ENCODE measurements at regions not wholly inside any gene's neighbourhood (a gene's known extent, or its start where the extent isn't known, plus 50 kb on each side); places are given as distances from the start of the nearest gene placed in this dataset.
"Not testable (repeated sequence)": the region's sequence is repeated elsewhere in the genome, so short reads cannot be mapped to it uniquely, and the experiment has no call there.

- no peak for DNase-seq
- peaks cover 57% of the 10 kb centered on the region for H3K4me1 Mint-ChIP-seq
- CTCF ChIA-PET: interaction anchor here (0.9 to 1.2 kb wide), 3 partner anchors 12 to 31 kb away, joined by 3 read pairs; no protein-coding TSS in a partner anchor
- H3K27ac Mint-ChIP-seq: no peak overlapping the region
- no peaks in the 10 kb centered on the region for H3K27me3 Mint-ChIP-seq
- H3K9me3 Mint-ChIP-seq (ENCODE audit: low read depth): peaks cover 2% of the 10 kb centered on the region
- ATAC-seq: no peak
- peaks cover 35% of the 10 kb centered on the region for H3K36me3 Mint-ChIP-seq
- no peak overlapping the region for H3K4me3 Mint-ChIP-seq
Measured at GRCh38 chr12:68479896-68480291, 130.8 kb upstream of the RAP1B start.

GRCh38 chr12:68480526-68480925 lies 130.2 kb upstream of the RAP1B start:
- Mint-ChIP-seq H3K27me3 (no peaks in the 10 kb centered on the region), H3K27ac (peak overlapping the region; percentile 98), H3K4me3 (no peak overlapping the region), H3K36me3 (peaks cover 35% of the 10 kb centered on the region), H3K4me1 (peaks cover 56% of the 10 kb centered on the region), H3K9me3 (ENCODE audit: low read depth) (peaks cover 2% of the 10 kb centered on the region)
- ATAC-seq: no peak
- CTCF ChIA-PET: interaction anchor here (0.7 to 3.4 kb wide), 8 partner anchors 17 to 130 kb away, joined by 3 to 15 read pairs (median 5); partner anchors contain the start of gene RAP1B
- no peak for DNase-seq

GRCh38 chr12:68481181-68481941 lies 129.3 kb upstream of the RAP1B start:
- no peak for DNase-seq
- peaks cover 2% of the 10 kb centered on the region for H3K9me3 Mint-ChIP-seq (ENCODE audit: low read depth)
- CTCF ChIA-PET: interaction anchor here (0.7 to 3.4 kb wide), 10 partner anchors 16 to 129 kb away, joined by 3 to 15 read pairs (median 4); partner anchors contain the start of gene RAP1B
- peaks cover 35% of the 10 kb centered on the region for H3K36me3 Mint-ChIP-seq
- H3K27me3 Mint-ChIP-seq: no peaks in the 10 kb centered on the region
- H3K4me1 Mint-ChIP-seq: peaks cover 56% of the 10 kb centered on the region
- peak overlapping the region; percentile 98 for H3K27ac Mint-ChIP-seq
- peak overlapping the region; percentile 57 for H3K4me3 Mint-ChIP-seq
- peak; percentile 35 for ATAC-seq

- H3K27ac Mint-ChIP-seq: peak overlapping the region; percentile 98
- peaks cover 53% of the 10 kb centered on the region for H3K4me1 Mint-ChIP-seq
- H3K27me3 Mint-ChIP-seq: no peaks in the 10 kb centered on the region
- H3K4me3 Mint-ChIP-seq: peak overlapping the region; percentile 18
- ATAC-seq (peak; percentile 2), DNase-seq (no peak)
- peaks cover 34% of the 10 kb centered on the region for H3K36me3 Mint-ChIP-seq
- CTCF ChIA-PET: interaction anchor here (1.2 to 3.4 kb wide), 9 partner anchors 16 to 128 kb away, joined by 3 to 15 read pairs (median 4); partner anchors contain the start of gene RAP1B
- peaks cover 2% of the 10 kb centered on the region for H3K9me3 Mint-ChIP-seq (ENCODE audit: low read depth)
Measured at GRCh38 chr12:68482014-68482413, 128.7 kb upstream of the RAP1B start.

- CTCF ChIA-PET: interaction anchor here (0.6 to 3.4 kb wide), 10 partner anchors 20 to 1649 kb away, joined by 3 to 15 read pairs (median 3); partner anchors contain the start of gene RAP1B
- peaks cover 46% of the 10 kb centered on the region for H3K4me1 Mint-ChIP-seq
- peak; percentile 81 for ATAC-seq
- peak overlapping the region; percentile 98 for H3K27ac Mint-ChIP-seq
- H3K36me3 Mint-ChIP-seq: peaks cover 28% of the 10 kb centered on the region
- H3K9me3 Mint-ChIP-seq (ENCODE audit: low read depth): peaks cover 2% of the 10 kb centered on the region
- no peaks in the 10 kb centered on the region for H3K27me3 Mint-ChIP-seq
- peak overlapping the region; percentile 18 for H3K4me3 Mint-ChIP-seq
- DNase-seq: peak; percentile 85
Measured at GRCh38 chr12:68482660-68483059, 128.0 kb upstream of the RAP1B start.

GRCh38 chr12:68483592-68484383 lies 126.9 kb upstream of the RAP1B start:
- Mint-ChIP-seq H3K27ac (peak overlapping the region; percentile 98), H3K36me3 (peaks cover 23% of the 10 kb centered on the region), H3K9me3 (ENCODE audit: low read depth) (peaks cover 2% of the 10 kb centered on the region), H3K4me1 (peaks cover 45% of the 10 kb centered on the region), H3K4me3 (no peak overlapping the region), H3K27me3 (no peaks in the 10 kb centered on the region)
- no peak for DNase-seq
- CTCF ChIA-PET: interaction anchor here (1.0 to 3.4 kb wide), 5 partner anchors 16 to 129 kb away, joined by 3 to 15 read pairs (median 3); partner anchors contain the start of gene RAP1B
- peak; percentile 38 for ATAC-seq

GRCh38 chr12:68484578-68484977 lies 126.1 kb upstream of the RAP1B start:
- peaks cover 18% of the 10 kb centered on the region for H3K36me3 Mint-ChIP-seq
- CTCF ChIA-PET: interaction anchor here (1.0 kb wide), 1 partner anchor 15 kb away, joined by 3 read pairs; no protein-coding TSS in a partner anchor
- not testable (repeated sequence) for H3K4me3 Mint-ChIP-seq; H3K27ac Mint-ChIP-seq; H3K9me3 Mint-ChIP-seq (ENCODE audit: low read depth); ATAC-seq; H3K27me3 Mint-ChIP-seq; DNase-seq
- peaks cover 41% of the 10 kb centered on the region for H3K4me1 Mint-ChIP-seq

- CTCF ChIA-PET: interaction anchor here (1.3 kb wide), 1 partner anchor 52 kb away, joined by 3 read pairs; no protein-coding TSS in a partner anchor
- not testable (repeated sequence) for ATAC-seq
- peaks cover 39% of the 10 kb centered on the region for H3K4me1 Mint-ChIP-seq
Measured at GRCh38 chr12:68486449-68486848, 124.2 kb upstream of the RAP1B start.

GRCh38 chr12:68487721-68488309 lies 122.9 kb upstream of the RAP1B start:
- no peak overlapping the region for H3K4me3 Mint-ChIP-seq

More at GRCh38 chr12:68486449-68486848, 124.2 kb upstream of the RAP1B start:
- not testable (repeated sequence) for H3K36me3 Mint-ChIP-seq; H3K27ac Mint-ChIP-seq; H3K4me3 Mint-ChIP-seq; H3K9me3 Mint-ChIP-seq (ENCODE audit: low read depth); H3K27me3 Mint-ChIP-seq; DNase-seq

GRCh38 chr12:68489273-68489672 lies 121.4 kb upstream of the RAP1B start:
- peaks cover 6% of the 10 kb centered on the region for H3K36me3 Mint-ChIP-seq
- H3K4me3 Mint-ChIP-seq: no peak overlapping the region
- DNase-seq (no peak), ATAC-seq (no peak)
- H3K27me3 Mint-ChIP-seq: no peaks in the 10 kb centered on the region
- peaks cover 15% of the 10 kb centered on the region for H3K4me1 Mint-ChIP-seq
- CTCF ChIA-PET: no interaction called here
- H3K27ac Mint-ChIP-seq: no peak overlapping the region
- peaks cover 4% of the 10 kb centered on the region for H3K9me3 Mint-ChIP-seq (ENCODE audit: low read depth)

More at GRCh38 chr12:68487721-68488309, 122.9 kb upstream of the RAP1B start:
- H3K27ac Mint-ChIP-seq: no peak overlapping the region
- peaks cover 29% of the 10 kb centered on the region for H3K4me1 Mint-ChIP-seq
- H3K27me3 Mint-ChIP-seq: no peaks in the 10 kb centered on the region
- peaks cover 4% of the 10 kb centered on the region for H3K9me3 Mint-ChIP-seq (ENCODE audit: low read depth)
- no peak for ATAC-seq
- CTCF ChIA-PET: no interaction called here
- peaks cover 7% of the 10 kb centered on the region for H3K36me3 Mint-ChIP-seq
- DNase-seq: no peak

- DNase-seq: no peak
- peaks cover 14% of the 10 kb centered on the region for H3K4me1 Mint-ChIP-seq
- ATAC-seq: no peak
- CTCF ChIA-PET: no interaction called here
- no peak overlapping the region for H3K4me3 Mint-ChIP-seq
- H3K36me3 Mint-ChIP-seq: peaks cover 5% of the 10 kb centered on the region
- H3K9me3 Mint-ChIP-seq (ENCODE audit: low read depth): peaks cover 4% of the 10 kb centered on the region
- no peak overlapping the region for H3K27ac Mint-ChIP-seq
- H3K27me3 Mint-ChIP-seq: no peaks in the 10 kb centered on the region
Measured at GRCh38 chr12:68490476-68490875, 120.2 kb upstream of the RAP1B start.

GRCh38 chr12:68491204-68491960 lies 119.3 kb upstream of the RAP1B start:
- CTCF ChIA-PET: no interaction called here
- DNase-seq: no peak
- Mint-ChIP-seq H3K9me3 (ENCODE audit: low read depth) (peaks cover 4% of the 10 kb centered on the region), H3K4me1 (peaks cover 21% of the 10 kb centered on the region), H3K27ac (no peak overlapping the region), H3K27me3 (no peaks in the 10 kb centered on the region), H3K36me3 (peaks cover 5% of the 10 kb centered on the region), H3K4me3 (no peak overlapping the region)
- no peak for ATAC-seq
